ENCODE measurements at regions not wholly inside any gene's neighbourhood (a gene's known extent, or its start where the extent isn't known, plus 50 kb on each side); places are given as distances from the start of the nearest gene placed in this dataset.
A peak's percentile ranks its signal among the peaks of the same experiment; 100 is the strongest.
"Not testable (repeated sequence)": the region's sequence is repeated elsewhere in the genome, so short reads cannot be mapped to it uniquely, and the experiment has no call there.

- DNase-seq = no peak
Measured at GRCh38 chr9:111744363-111744762, 50.4 kb downstream of the SHOC1 start.

- peak; percentile 29 for DNase-seq
Measured at GRCh38 chr9:111743275-111743674, 51.5 kb downstream of the SHOC1 start.

- no peak for DNase-seq
Measured at GRCh38 chr9:111740739-111741138, 54.0 kb downstream of the SHOC1 start.

GRCh38 chr9:111736714-111737113 is 58.0 kb downstream of the SHOC1 start:
- no peak for DNase-seq

- not testable (repeated sequence) for DNase-seq
Measured at GRCh38 chr9:111735344-111735743, 59.4 kb downstream of the SHOC1 start.

GRCh38 chr9:111731928-111732327 is 62.8 kb downstream of the SHOC1 start:
- DNase-seq = no peak

GRCh38 chr9:111730937-111731567 is 63.7 kb downstream of the SHOC1 start:
- no peak for DNase-seq

- DNase-seq = no peak
Measured at GRCh38 chr9:111728617-111729366, 65.9 kb downstream of the SHOC1 start.

GRCh38 chr9:111728143-111728542 is 66.6 kb downstream of the SHOC1 start:
- no peak for DNase-seq

GRCh38 chr9:111726949-111727348 is 65.5 kb downstream of the GNG10 start:
- DNase-seq = no peak

GRCh38 chr9:111720174-111720573 is 58.8 kb downstream of the GNG10 start:
- no peak for DNase-seq
